Trophoblast cell (in vitro differentiated cells and primary cell): ENCODE measurements at regions not wholly inside any gene's neighbourhood (a gene's known extent, or its start where the extent isn't known, plus 50 kb on each side); places are given as distances from the start of the nearest gene placed in this dataset.

Source experiments
- DNase-seq, 2 donors: peaks; one replicate each; pipeline ENCODE4 v3.0.0-alpha.2; 2016
- H2AFZ ChIP-seq: 2 replicates; pipeline ENCODE4 v1.6.1; 2013; ENCODE audit warnings: low read length, moderate library complexity, mild to moderate bottlenecking; ENCODE audit not compliant: insufficient read depth, poor library complexity
- H2AK5ac ChIP-seq: 2 replicates; pipeline ENCODE4 v1.6.1; 2013; ENCODE audit warnings: mild to moderate bottlenecking, low read length
- H2BK120ac ChIP-seq: 2 replicates; pipeline ENCODE4 v1.6.1; 2013; ENCODE audit warnings: low read length, mild to moderate bottlenecking, moderate library complexity; ENCODE audit not compliant: insufficient read depth, poor library complexity
- H2BK12ac ChIP-seq: 2 replicates; pipeline ENCODE4 v1.6.1; 2013; ENCODE audit warnings: mild to moderate bottlenecking, low read length, moderate library complexity
- H2BK5ac ChIP-seq: 2 replicates; pipeline ENCODE4 v1.6.1; 2013; ENCODE audit warnings: low read length, low read depth, moderate library complexity, mild to moderate bottlenecking; ENCODE audit not compliant: poor library complexity
- H3K14ac ChIP-seq: 2 replicates; pipeline ENCODE4 v1.6.1; 2013; ENCODE audit warnings: mild to moderate bottlenecking, low read length
- H3K18ac ChIP-seq: 2 replicates; pipeline ENCODE4 v1.6.1; 2013; ENCODE audit warnings: mild to moderate bottlenecking, low read length
- H3K23ac ChIP-seq: 2 replicates; pipeline ENCODE4 v1.6.1; 2013; ENCODE audit warnings: low read length
- H3K27ac ChIP-seq: 2 replicates; pipeline ENCODE4 v1.5.1; 2013; ENCODE audit warnings: low read depth, mild to moderate bottlenecking, inconsistent platforms, low read length, moderate library complexity
- H3K27me3 ChIP-seq: 2 replicates; pipeline ENCODE4 v1.6.1; 2013; ENCODE audit warnings: inconsistent platforms, mild to moderate bottlenecking, low read length, moderate library complexity; ENCODE audit not compliant: insufficient read depth
- H3K36me3 ChIP-seq, 2 experiments: 1 replicate in 1 of 2; 2 replicates in 1 of 2; pipeline ENCODE4 v1.6.1; 2013; ENCODE audit warnings: low read length in 2 of 2, mild to moderate bottlenecking in 2 of 2, moderate library complexity in 1 of 2; ENCODE audit not compliant: insufficient read depth in 2 of 2, control insufficient read depth in 1 of 2
- H3K4ac ChIP-seq: 2 replicates; pipeline ENCODE4 v1.6.1; 2013; ENCODE audit warnings: low read depth, mild to moderate bottlenecking, low read length, moderate library complexity
- H3K4me1 ChIP-seq, 2 experiments: 1 replicate in 1 of 2; 2 replicates in 1 of 2; pipeline ENCODE4 v1.6.1; 2013; ENCODE audit warnings: low read length in 2 of 2, mild to moderate bottlenecking in 2 of 2, moderate library complexity in 1 of 2; ENCODE audit not compliant: insufficient read depth in 2 of 2, control insufficient read depth in 1 of 2
- H3K4me2 ChIP-seq: 2 replicates; pipeline ENCODE4 v1.6.1; 2013; ENCODE audit warnings: inconsistent platforms, mild to moderate bottlenecking, low read length, moderate library complexity
- H3K4me3 ChIP-seq: 2 replicates; pipeline ENCODE4 v1.5.1; 2013; ENCODE audit warnings: mild to moderate bottlenecking, low read depth, low read length, inconsistent platforms
- H3K79me1 ChIP-seq: one replicate; pipeline ENCODE4 v1.6.1; 2013; ENCODE audit warnings: low read length
- H3K79me2 ChIP-seq: 2 replicates; pipeline ENCODE4 v1.6.1; 2013; ENCODE audit warnings: low read length, mild to moderate bottlenecking; ENCODE audit not compliant: control insufficient read depth, insufficient read depth, poor library complexity
- H3K9ac ChIP-seq: 2 replicates; pipeline ENCODE4 v1.6.1; 2013; ENCODE audit warnings: mild to moderate bottlenecking, low read length
- H3K9me3 ChIP-seq: 2 replicates; pipeline ENCODE4 v1.6.1; 2013; ENCODE audit warnings: low read depth, mild to moderate bottlenecking, control low read depth, inconsistent platforms, low read length; ENCODE audit not compliant: insufficient read depth
- H4K12ac ChIP-seq: 2 replicates; pipeline ENCODE4 v1.6.1; 2013; ENCODE audit warnings: low read depth, mild to moderate bottlenecking, low read length, moderate library complexity
- H4K8ac ChIP-seq: 2 replicates; pipeline ENCODE4 v1.6.1; 2013; ENCODE audit warnings: low read depth, mild to moderate bottlenecking, low read length, moderate library complexity
- H4K91ac ChIP-seq: one replicate; pipeline ENCODE4 v1.6.1; 2013; ENCODE audit warnings: low read depth, mild to moderate bottlenecking, low read length, moderate library complexity
- WGBS: extraction: QIAGEN DNeasy Blood & Tissue Kit; methylation state at CpG from one replicate; pipeline ENCODE4 v1.1.7; 2013; ENCODE audit warnings: missing lambda C conversion rate; ENCODE audit not compliant: insufficient read length, insufficient coverage; ENCODE audit errors: extremely low coverage; 5-methylcytosine and 5-hydroxymethylcytosine counted together

GRCh38 chr9:81519816-81520495 lies 169.4 kb downstream of the TLE1 start:
- Histone ChIP-seq H3K9ac (no peak overlapping the region), H2BK120ac (no peak overlapping the region), H3K27ac (no peak overlapping the region), H3K4me3 (no peak overlapping the region), H3K36me3 (no peaks in the 10 kb centered on the region), H3K18ac (no peak overlapping the region), H2AK5ac (no peak overlapping the region), H4K12ac (no peak overlapping the region), H3K79me2 (no peaks in the 10 kb centered on the region), H3K9me3 (no peaks in the 10 kb centered on the region), H3K4me1 (peaks cover 0 to 3% of the 10 kb centered on the region in 2 experiments), H2AFZ (no peak overlapping the region), H3K23ac (no peak overlapping the region), H2BK5ac (no peak overlapping the region), H3K79me1 (peaks cover 2% of the 10 kb centered on the region), H4K91ac (no peak overlapping the region), H4K8ac (no peak overlapping the region), H3K14ac (no peak overlapping the region), H3K27me3 (no peaks in the 10 kb centered on the region), H2BK12ac (no peak overlapping the region), H3K4ac (no peak overlapping the region), H3K4me2 (no peak overlapping the region)
- no CpG with 5 or more reads among the region's 2 CpGs for WGBS
- no peak for DNase-seq

GRCh38 chr9:81517954-81518353 lies 171.4 kb downstream of the TLE1 start:
- Histone ChIP-seq H3K27ac (no peak overlapping the region), H2BK5ac (no peak overlapping the region), H3K4me2 (no peak overlapping the region), H3K79me1 (peaks cover 2% of the 10 kb centered on the region), H3K18ac (no peak overlapping the region), H3K4me1 (peaks cover 0 to 3% of the 10 kb centered on the region in 2 experiments), H3K36me3 (no peaks in the 10 kb centered on the region), H3K23ac (no peak overlapping the region), H2AFZ (no peak overlapping the region), H4K12ac (no peak overlapping the region), H3K14ac (no peak overlapping the region), H4K8ac (no peak overlapping the region), H3K9ac (no peak overlapping the region), H3K4me3 (no peak overlapping the region), H3K79me2 (no peaks in the 10 kb centered on the region), H3K9me3 (no peaks in the 10 kb centered on the region), H2BK120ac (no peak overlapping the region), H3K4ac (no peak overlapping the region), H3K27me3 (no peaks in the 10 kb centered on the region), H4K91ac (no peak overlapping the region), H2BK12ac (no peak overlapping the region), H2AK5ac (no peak overlapping the region)
- DNase-seq = no peak
- no CpG with 5 or more reads among the region's 2 CpGs for WGBS

- no peaks in the 10 kb centered on the region for H3K4me1 ChIP-seq
- H3K9ac ChIP-seq = no peak overlapping the region
- no peaks in the 10 kb centered on the region for H3K36me3 ChIP-seq
- no peak overlapping the region for H2BK12ac ChIP-seq
- H3K4me2 ChIP-seq = no peak overlapping the region
- H3K18ac ChIP-seq = no peak overlapping the region
- no peak overlapping the region for H2AK5ac ChIP-seq
- no peaks in the 10 kb centered on the region for H3K79me1 ChIP-seq
- H2BK120ac ChIP-seq = no peak overlapping the region
- H2BK5ac ChIP-seq = no peak overlapping the region
- no peaks in the 10 kb centered on the region for H3K79me2 ChIP-seq
- no CpG with 5 or more reads among the region's 2 CpGs for WGBS
- H2AFZ ChIP-seq = no peak overlapping the region
- H4K8ac ChIP-seq = no peak overlapping the region
- no peak overlapping the region for H3K14ac ChIP-seq
- H4K91ac ChIP-seq = no peak overlapping the region
- H3K27me3 ChIP-seq = no peaks in the 10 kb centered on the region
- H3K9me3 ChIP-seq = no peaks in the 10 kb centered on the region
- no peak for DNase-seq
- H3K4ac ChIP-seq = no peak overlapping the region
- no peak overlapping the region for H3K4me3 ChIP-seq
- H4K12ac ChIP-seq = no peak overlapping the region
- H3K23ac ChIP-seq = no peak overlapping the region
- H3K27ac ChIP-seq = no peak overlapping the region
Measured at GRCh38 chr9:81513059-81513458, 176.3 kb downstream of the TLE1 start.

GRCh38 chr9:81512641-81513040 lies 176.7 kb downstream of the TLE1 start:
- DNase-seq = no peak
- H3K4ac ChIP-seq = no peak overlapping the region
- WGBS = no CpG with 5 or more reads among the region's 1 CpG

More at GRCh38 chr9:81512641-81513040, 176.7 kb downstream of the TLE1 start:
- no peak overlapping the region for H2AK5ac ChIP-seq
- no peaks in the 10 kb centered on the region for H3K27me3 ChIP-seq
- H2BK5ac ChIP-seq = no peak overlapping the region
- no peak overlapping the region for H3K23ac ChIP-seq
- no peak overlapping the region for H4K91ac ChIP-seq
- H3K9me3 ChIP-seq = peaks cover under 1% of the 10 kb centered on the region
- H3K36me3 ChIP-seq = no peaks in the 10 kb centered on the region
- no peak overlapping the region for H3K14ac ChIP-seq
- H2BK12ac ChIP-seq = no peak overlapping the region
- H2BK120ac ChIP-seq = no peak overlapping the region
- H3K79me1 ChIP-seq = no peaks in the 10 kb centered on the region
- H4K8ac ChIP-seq = no peak overlapping the region
- H3K18ac ChIP-seq = no peak overlapping the region
- H3K9ac ChIP-seq = no peak overlapping the region
- no peak overlapping the region for H2AFZ ChIP-seq
- no peak overlapping the region for H3K27ac ChIP-seq
- no peak overlapping the region for H3K4me2 ChIP-seq
- H3K79me2 ChIP-seq = no peaks in the 10 kb centered on the region
- no peak overlapping the region for H3K4me3 ChIP-seq
- no peak overlapping the region for H4K12ac ChIP-seq
- H3K4me1 ChIP-seq = no peaks in the 10 kb centered on the region
